ENCODE measurements at regions not wholly inside any gene's neighbourhood (a gene's known extent, or its start where the extent isn't known, plus 50 kb on each side); places are given as distances from the start of the nearest gene placed in this dataset.

DNA sequence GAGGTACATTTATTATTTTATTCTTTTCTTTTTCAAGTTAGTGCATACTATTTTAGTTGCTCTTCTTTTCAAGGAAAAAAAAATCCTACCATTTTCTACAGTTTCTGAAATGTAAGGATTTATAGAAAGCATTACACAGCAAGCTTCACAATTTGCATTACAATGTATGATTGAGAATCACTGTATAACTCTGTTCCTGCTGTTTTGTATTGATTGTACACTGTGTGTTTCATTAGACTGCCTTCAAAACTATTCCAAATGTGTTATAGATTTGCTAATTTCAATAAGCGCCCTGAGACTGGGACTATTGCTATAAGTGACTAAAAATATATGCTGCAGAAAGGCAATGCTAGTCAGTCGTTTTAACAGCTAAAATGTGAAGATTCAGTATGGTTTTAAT lies 479.7 kb upstream of the EYS start:
- TF ChIP-seq, protein P1, sequence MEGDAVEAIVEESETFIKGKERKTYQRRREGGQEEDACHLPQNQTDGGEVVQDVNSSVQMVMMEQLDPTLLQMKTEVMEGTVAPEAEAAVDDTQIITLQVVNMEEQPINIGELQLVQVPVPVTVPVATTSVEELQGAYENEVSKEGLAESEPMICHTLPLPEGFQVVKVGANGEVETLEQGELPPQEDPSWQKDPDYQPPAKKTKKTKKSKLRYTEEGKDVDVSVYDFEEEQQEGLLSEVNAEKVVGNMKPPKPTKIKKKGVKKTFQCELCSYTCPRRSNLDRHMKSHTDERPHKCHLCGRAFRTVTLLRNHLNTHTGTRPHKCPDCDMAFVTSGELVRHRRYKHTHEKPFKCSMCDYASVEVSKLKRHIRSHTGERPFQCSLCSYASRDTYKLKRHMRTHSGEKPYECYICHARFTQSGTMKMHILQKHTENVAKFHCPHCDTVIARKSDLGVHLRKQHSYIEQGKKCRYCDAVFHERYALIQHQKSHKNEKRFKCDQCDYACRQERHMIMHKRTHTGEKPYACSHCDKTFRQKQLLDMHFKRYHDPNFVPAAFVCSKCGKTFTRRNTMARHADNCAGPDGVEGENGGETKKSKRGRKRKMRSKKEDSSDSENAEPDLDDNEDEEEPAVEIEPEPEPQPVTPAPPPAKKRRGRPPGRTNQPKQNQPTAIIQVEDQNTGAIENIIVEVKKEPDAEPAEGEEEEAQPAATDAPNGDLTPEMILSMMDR (IDR thresholded peaks at IDR 0.05; ENCODE audit: poor library complexity), result no peak
- TF ChIP-seq EZH2 (IDR thresholded peaks at IDR 0.05; ENCODE audit: borderline replicate concordance), result no peak

All from hepatocyte (in vitro differentiated cells).